Fibroblast of villous mesenchyme (primary cell): ENCODE measurements at regions not wholly inside any gene's neighbourhood (a gene's known extent, or its start where the extent isn't known, plus 50 kb on each side); places are given as distances from the start of the nearest gene placed in this dataset.

Experiments
- DNase-seq: peaks from one replicate; pipeline ENCODE4 v3.0.0-alpha.2; 2010; ENCODE audit warnings: low read depth
- H3K4me3 ChIP-seq: 2 replicates; pipeline ENCODE4 v1.5.1; 2011; ENCODE audit warnings: low read depth, mild to moderate bottlenecking, low read length
- CTCF ChIP-seq: IDR thresholded peaks from 2 replicates; pipeline ENCODE4 v1.5.1; 2012; ENCODE audit warnings: low read depth, mild to moderate bottlenecking, low read length; ENCODE audit not compliant: insufficient read depth

- TF ChIP-seq CTCF, result no peak
- H3K4me3 ChIP-seq, result no peak overlapping the region
- DNase-seq, result peak; percentile 24
Observed at GRCh38 chr14:34329301-34329700, 132.7 kb downstream of the SPTSSA start.

- DNase-seq, result no peak
- no peak for TF ChIP-seq CTCF
Observed at GRCh38 chr14:34328178-34328577, 133.9 kb downstream of the SPTSSA start.

GRCh38 chr14:34325493-34325892 is 136.5 kb downstream of the SPTSSA start:
- H3K4me3 ChIP-seq, result no peak overlapping the region
- no peak for DNase-seq
- no peak for TF ChIP-seq CTCF

More at GRCh38 chr14:34328178-34328577, 133.9 kb downstream of the SPTSSA start:
- H3K4me3 ChIP-seq, result no peak overlapping the region

- no peak overlapping the region for H3K4me3 ChIP-seq
- peak; percentile 53 for DNase-seq
- TF ChIP-seq CTCF, result peak; percentile 62
Observed at GRCh38 chr14:34324363-34324795, 137.7 kb downstream of the SPTSSA start.

GRCh38 chr14:34322940-34323418 is 139.1 kb downstream of the SPTSSA start:
- TF ChIP-seq CTCF, result peak; percentile 76
- no peak overlapping the region for H3K4me3 ChIP-seq
- peak; percentile 60 for DNase-seq

- DNase-seq, result no peak
- TF ChIP-seq CTCF, result no peak
- no peak overlapping the region for H3K4me3 ChIP-seq
Observed at GRCh38 chr14:34319140-34319539, 142.9 kb downstream of the SPTSSA start.

- no peak for TF ChIP-seq CTCF
- no peak for DNase-seq
- H3K4me3 ChIP-seq, result no peak overlapping the region
Observed at GRCh38 chr14:34318014-34318413, 144.0 kb downstream of the SPTSSA start.
